ENCODE measurements at regions not wholly inside any gene's neighbourhood (a gene's known extent, or its start where the extent isn't known, plus 50 kb on each side); places are given as distances from the start of the nearest gene placed in this dataset.
"Not testable (repeated sequence)": the region's sequence is repeated elsewhere in the genome, so short reads cannot be mapped to it uniquely, and the experiment has no call there.

DNA sequence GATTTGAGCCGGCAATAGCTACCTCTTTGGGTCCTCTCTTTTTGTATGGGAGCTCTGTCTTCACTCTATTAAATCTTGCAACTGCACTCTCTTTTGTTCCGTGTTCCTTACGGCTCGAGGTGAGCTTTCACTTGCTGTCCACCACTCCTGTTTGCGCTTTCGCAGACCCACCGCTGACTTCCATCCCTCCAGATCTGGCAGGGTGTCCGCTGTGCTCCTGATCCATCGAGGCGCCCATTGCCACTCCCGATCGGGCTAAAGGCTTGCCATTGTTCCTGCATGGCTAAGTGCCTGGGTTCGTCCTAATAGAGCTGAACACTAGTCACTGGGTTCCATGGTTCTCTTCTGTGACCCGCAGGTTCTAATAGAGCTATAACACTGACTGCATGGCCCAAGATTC, 304.9 kb upstream of the MDFIC2 start:
- not testable (repeated sequence) for H3K4me3 Mint-ChIP-seq; DNase-seq; H3K4me1 Mint-ChIP-seq; ATAC-seq (ENCODE audit: low read depth in 2 of 2); H3K36me3 Mint-ChIP-seq; H3K9me3 Mint-ChIP-seq; H3K27ac Mint-ChIP-seq
- H3K27me3 Mint-ChIP-seq = peaks cover 31 to 38% (median 38%) of the 10 kb centered on the region in 3 donors

DNA sequence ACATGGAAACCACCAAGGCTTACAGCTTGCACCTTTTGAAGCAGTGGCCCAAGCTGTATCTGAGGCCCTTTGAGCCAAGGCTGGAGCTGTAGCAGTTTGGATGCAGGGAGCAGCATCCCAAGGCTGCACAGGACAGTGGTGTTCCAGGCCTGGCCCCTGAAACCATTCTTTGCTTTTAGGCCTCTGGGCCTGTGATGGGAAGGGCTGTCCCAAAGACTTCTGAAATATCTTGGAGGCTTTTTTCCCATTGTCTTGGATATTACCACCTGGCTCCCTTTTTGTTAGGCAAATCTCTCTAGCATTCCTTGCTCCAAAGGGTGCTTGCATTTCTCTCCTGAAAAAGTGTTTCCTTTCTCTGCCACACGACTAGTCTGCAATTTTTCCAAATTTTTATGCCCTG, 302.8 kb upstream of the MDFIC2 start:
- ATAC-seq (ENCODE audit: low read depth in 2 of 2) = no peak
- no peak for DNase-seq
- Mint-ChIP-seq H3K27me3 (peaks cover 22 to 30% (median 28%) of the 10 kb centered on the region in 3 donors), H3K36me3 (no peaks in the 10 kb centered on the region), H3K4me1 (no peaks in the 10 kb centered on the region), H3K27ac (no peak overlapping the region), H3K9me3 (peaks cover 0 to 8% (median 4%) of the 10 kb centered on the region in 7 donors), H3K4me3 (no peak overlapping the region)

DNA sequence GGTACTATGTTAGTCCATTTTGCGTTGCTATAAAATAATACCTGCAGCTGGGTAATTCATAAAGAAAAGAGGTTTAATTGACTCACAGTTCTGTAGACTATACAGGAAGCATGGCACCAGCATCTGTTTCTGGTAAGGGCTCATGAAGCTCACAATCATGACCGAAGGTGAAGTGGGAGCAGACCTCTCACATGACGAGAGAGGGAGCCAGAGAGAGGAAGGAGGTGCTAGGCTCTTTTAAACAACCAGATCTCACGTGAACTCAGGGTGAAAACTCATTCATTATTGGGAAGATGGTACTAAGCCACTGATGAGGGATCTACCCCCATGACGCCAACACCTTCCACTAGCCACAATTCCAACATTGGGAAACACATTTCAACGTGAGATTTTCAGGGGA, 301.7 kb upstream of the MDFIC2 start:
- no peak for DNase-seq
- Mint-ChIP-seq H3K9me3 (peaks cover 0 to 8% (median 4%) of the 10 kb centered on the region in 7 donors), H3K4me3 (no peak overlapping the region), H3K4me1 (no peaks in the 10 kb centered on the region), H3K27me3 (peaks cover 16 to 24% (median 19%) of the 10 kb centered on the region in 3 donors), H3K27ac (no peak overlapping the region), H3K36me3 (no peaks in the 10 kb centered on the region)
- ATAC-seq (ENCODE audit: low read depth in 2 of 2) = no peak

DNA sequence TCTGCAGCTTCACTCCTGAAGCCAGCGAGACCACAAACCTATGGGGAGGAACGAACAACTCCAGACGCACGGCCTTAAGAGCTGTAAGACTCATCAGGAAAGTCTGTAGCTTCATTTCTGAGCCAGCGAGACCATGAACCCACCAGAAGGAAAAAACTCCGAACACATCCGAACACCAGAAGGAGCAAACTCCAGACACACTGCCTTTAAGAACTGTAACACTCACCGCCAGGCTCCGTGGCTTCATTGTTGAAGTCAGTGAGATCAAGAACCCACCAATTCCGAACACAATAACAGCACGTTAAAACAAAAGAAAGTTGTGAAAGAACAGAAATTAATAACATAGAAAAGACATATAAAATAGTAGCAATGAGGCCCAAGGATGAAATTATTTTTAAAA, 300.5 kb upstream of the MDFIC2 start:
- H3K27ac Mint-ChIP-seq = no peak overlapping the region
- DNase-seq = no peak
- peaks cover 0 to 8% (median 4%) of the 10 kb centered on the region in 7 donors for H3K9me3 Mint-ChIP-seq

DNA sequence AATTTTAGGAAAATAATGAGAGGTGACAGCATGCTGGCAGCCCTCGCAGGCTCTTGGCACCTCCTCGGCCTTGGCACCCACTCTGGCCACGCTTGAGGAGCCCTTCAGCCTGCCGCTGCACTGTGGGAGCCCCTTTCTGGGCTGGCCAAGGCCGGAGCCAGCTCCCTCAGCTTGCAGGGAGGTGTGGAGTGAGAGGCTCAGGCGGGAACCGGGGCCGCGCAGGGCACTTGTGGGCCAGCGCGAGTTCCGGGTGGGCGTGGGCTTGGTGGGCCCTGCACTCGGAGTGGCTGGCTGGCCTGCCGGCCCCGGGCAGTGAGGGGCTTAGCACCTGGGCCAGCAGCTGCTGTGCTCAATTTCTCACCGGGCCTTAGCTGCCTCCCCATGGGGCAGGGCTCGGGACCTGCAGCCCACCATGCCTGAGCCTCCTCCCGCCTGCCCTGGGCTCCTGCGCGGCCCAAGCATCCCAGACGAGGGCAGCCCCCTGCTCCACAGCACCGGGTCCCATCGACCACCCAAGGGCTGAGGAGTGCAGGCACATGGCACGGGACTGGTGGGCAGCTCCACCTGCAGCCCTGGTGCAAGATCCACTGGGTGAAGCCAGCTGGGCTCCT, 299.3 kb upstream of the MDFIC2 start:
- H3K4me1 Mint-ChIP-seq; H3K4me3 Mint-ChIP-seq; H3K9me3 Mint-ChIP-seq; DNase-seq; H3K36me3 Mint-ChIP-seq; H3K27ac Mint-ChIP-seq; ATAC-seq (ENCODE audit: low read depth in 2 of 2): not testable (repeated sequence)
- peaks cover 11 to 17% (median 12%) of the 10 kb centered on the region in 3 donors for H3K27me3 Mint-ChIP-seq

More for the DNA sequence above, 300.5 kb upstream of the MDFIC2 start:
- H3K27me3 Mint-ChIP-seq = peaks cover 11 to 18% (median 17%) of the 10 kb centered on the region in 3 donors
- no peak for ATAC-seq (ENCODE audit: low read depth in 2 of 2)
- H3K36me3 Mint-ChIP-seq = no peaks in the 10 kb centered on the region
- no peak overlapping the region for H3K4me3 Mint-ChIP-seq
- H3K4me1 Mint-ChIP-seq = no peaks in the 10 kb centered on the region

DNA sequence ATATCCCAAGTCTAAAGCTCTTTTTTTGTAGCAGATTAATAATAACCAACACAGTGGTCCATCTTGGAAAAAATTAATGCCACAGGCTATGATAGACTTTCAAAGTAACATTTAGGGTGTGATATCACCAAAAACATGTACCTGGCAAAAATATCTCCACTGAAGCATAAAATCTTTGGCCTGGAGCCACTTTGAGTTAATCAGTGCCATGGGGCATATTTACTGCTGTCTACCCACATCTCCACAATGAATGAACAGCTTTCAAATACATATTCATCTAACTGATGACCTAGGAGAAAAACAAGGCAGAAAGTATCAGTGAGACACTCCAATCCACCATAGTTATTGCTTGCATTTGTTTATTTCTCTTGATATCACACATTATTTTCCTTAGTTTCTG, 296.0 kb upstream of the MDFIC2 start:
- Mint-ChIP-seq H3K9me3 (peaks cover 0 to 8% (median 3%) of the 10 kb centered on the region in 7 donors), H3K4me3 (no peak overlapping the region), H3K36me3 (no peaks in the 10 kb centered on the region), H3K4me1 (no peaks in the 10 kb centered on the region), H3K27me3 (peaks cover 0 to 9% (median 0%) of the 10 kb centered on the region in 3 donors), H3K27ac (no peak overlapping the region)
- ATAC-seq (ENCODE audit: low read depth in 2 of 2) (no peak), DNase-seq (no peak)

DNA sequence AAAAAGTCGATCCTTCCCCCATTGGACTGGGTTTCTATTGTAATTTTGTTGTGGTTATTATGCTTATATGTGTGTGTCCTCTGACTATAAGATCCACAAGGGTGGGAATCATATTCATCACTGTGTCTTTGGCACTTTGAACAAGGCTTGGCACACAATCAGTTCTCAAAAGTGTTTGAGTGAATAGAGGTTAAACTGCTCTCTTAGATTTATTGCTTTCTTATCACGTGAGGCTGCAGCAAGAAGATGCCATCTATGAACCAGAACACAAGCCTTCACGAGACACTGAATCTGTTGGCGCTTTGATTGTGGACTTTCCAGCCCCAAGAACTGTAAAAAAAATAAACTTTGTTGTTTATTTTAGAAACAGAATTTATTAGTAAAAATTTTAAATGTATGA, 295.0 kb upstream of the MDFIC2 start:
- Mint-ChIP-seq H3K4me3 (no peak overlapping the region), H3K9me3 (peaks cover 0 to 3% (median 0%) of the 10 kb centered on the region in 7 donors), H3K27me3 (peaks cover 0 to 11% (median under 1%) of the 10 kb centered on the region in 3 donors), H3K36me3 (no peaks in the 10 kb centered on the region), H3K27ac (no peak overlapping the region), H3K4me1 (no peaks in the 10 kb centered on the region)
- ATAC-seq (ENCODE audit: low read depth in 2 of 2) (no peak), DNase-seq (no peak)

DNA sequence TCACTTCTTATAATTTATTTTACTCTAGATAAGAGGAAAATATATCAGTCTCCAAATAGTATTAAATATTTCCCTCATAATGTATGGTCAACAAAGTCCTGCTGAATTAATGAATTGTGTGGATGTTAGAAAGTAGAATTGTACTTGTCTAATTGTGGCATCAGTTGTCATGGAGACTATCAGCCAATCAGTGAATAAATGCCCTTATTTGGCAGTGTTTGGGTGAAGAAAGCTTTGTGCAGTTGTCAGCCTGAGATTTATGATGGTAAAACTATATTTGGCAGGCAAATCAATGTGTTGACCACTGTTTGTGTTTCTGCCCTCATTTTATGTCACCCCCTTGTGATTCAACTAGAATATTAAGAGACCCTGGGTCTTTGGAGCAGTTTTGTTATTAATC, 293.6 kb upstream of the MDFIC2 start:
- no peaks in the 10 kb centered on the region for H3K36me3 Mint-ChIP-seq
- H3K4me3 Mint-ChIP-seq = no peak overlapping the region
- H3K4me1 Mint-ChIP-seq = no peaks in the 10 kb centered on the region
- H3K27ac Mint-ChIP-seq = no peak overlapping the region
- H3K9me3 Mint-ChIP-seq = no peaks in the 10 kb centered on the region
- H3K27me3 Mint-ChIP-seq = peaks cover 0 to 11% (median 8%) of the 10 kb centered on the region in 3 donors
- ATAC-seq (ENCODE audit: low read depth in 2 of 2) (no peak), DNase-seq (no peak)

DNA sequence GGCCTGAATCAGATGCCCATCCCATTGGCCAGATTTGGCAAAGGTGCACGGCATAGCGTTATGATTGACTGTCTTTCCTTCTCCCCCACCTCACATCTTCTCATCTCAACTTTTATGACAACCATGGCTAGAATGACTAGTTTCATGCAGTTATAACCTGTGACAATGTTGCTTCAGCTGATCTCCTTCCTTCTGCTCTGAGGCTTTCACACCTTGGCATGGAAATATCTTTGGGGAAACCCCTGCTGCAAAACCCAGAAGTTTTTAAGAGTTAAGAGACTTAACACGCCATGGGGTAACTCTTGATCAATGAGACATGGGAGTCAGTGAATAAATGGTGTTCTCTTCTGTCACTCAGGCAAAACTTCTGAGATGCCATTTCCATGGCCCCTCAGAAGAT, 290.7 kb upstream of the MDFIC2 start:
- H3K27me3 Mint-ChIP-seq = peaks cover 0 to 15% (median 13%) of the 10 kb centered on the region in 3 donors
- H3K4me3 Mint-ChIP-seq = no peak overlapping the region
- H3K36me3 Mint-ChIP-seq = no peaks in the 10 kb centered on the region
- H3K9me3 Mint-ChIP-seq = no peaks in the 10 kb centered on the region
- DNase-seq (no peak), ATAC-seq (ENCODE audit: low read depth in 2 of 2) (no peak)
- H3K4me1 Mint-ChIP-seq = no peaks in the 10 kb centered on the region
- no peak overlapping the region for H3K27ac Mint-ChIP-seq

DNA sequence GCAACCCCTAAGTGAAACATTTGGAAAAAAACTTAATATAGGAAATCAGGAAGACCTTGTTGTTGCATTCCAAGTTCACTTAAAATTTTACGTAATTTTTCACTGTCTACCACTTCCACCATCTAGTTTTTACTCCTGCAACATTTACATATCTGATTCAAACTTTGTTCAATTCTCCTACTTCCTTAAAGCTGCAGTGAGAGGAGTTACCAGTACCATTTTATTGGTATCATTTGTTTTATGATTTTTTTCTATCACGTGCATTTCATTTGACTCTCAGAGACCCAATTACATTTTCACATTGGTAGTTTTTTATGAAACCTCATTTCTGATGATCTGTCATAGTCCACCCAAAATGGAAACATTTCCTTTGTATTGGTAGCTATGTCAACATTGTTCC, 284.9 kb upstream of the MDFIC2 start:
- Mint-ChIP-seq H3K4me1 (no peaks in the 10 kb centered on the region), H3K27me3 (peaks cover 15 to 16% (median 16%) of the 10 kb centered on the region in 3 donors), H3K36me3 (no peaks in the 10 kb centered on the region), H3K27ac (no peak overlapping the region), H3K4me3 (no peak overlapping the region), H3K9me3 (no peaks in the 10 kb centered on the region)
- ATAC-seq (ENCODE audit: low read depth in 2 of 2) (no peak), DNase-seq (no peak)

DNA sequence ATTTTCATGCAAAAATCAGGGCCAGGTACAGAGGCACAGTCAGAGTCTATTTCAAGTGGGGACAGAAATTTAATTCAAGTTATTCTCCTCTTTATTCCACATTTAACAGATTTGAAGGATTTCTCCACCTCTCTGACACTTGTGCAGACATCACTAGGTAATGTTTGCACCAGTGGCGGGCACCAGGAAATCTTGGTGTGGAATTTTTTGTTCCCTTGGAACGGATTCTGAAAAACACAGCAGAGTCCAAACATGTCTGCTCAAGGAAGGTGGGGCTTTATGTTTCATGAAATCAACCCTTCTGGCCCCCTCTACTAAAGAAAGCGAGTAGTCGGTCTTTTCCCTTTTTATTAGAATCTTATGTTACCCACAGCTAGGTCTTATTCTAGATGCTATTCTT, 271.2 kb upstream of the MDFIC2 start:
- Mint-ChIP-seq H3K27me3 (peaks cover 10 to 16% (median 13%) of the 10 kb centered on the region in 3 donors), H3K4me3 (no peak overlapping the region), H3K27ac (no peak overlapping the region), H3K36me3 (no peaks in the 10 kb centered on the region), H3K9me3 (no peaks in the 10 kb centered on the region), H3K4me1 (no peaks in the 10 kb centered on the region)
- ATAC-seq (ENCODE audit: low read depth in 2 of 2) (no peak), DNase-seq (no peak)

DNA sequence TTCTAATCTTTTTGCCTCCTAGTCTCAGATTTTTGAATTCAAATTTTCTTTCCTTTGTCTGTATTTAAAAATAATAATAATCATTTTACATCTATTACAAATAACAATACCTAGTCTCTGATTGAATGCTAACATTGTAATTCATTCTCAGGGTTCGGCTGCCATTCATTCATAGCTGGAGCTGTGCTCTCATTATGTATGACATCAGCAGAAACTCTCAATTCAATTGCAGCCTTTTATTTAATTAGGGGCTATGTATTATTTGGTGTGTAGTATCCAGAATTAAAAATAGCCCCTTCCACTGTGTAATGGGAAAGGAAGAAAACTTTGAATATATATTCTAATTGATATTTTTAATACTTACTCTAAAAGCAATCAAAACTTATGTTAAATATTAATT, 270.4 kb upstream of the MDFIC2 start:
- Mint-ChIP-seq H3K4me3 (no peak overlapping the region), H3K27me3 (peaks cover 16 to 19% (median 16%) of the 10 kb centered on the region in 3 donors), H3K4me1 (no peaks in the 10 kb centered on the region), H3K36me3 (no peaks in the 10 kb centered on the region), H3K27ac (no peak overlapping the region), H3K9me3 (no peaks in the 10 kb centered on the region)
- DNase-seq = no peak
- no peak for ATAC-seq (ENCODE audit: low read depth in 2 of 2)

DNA sequence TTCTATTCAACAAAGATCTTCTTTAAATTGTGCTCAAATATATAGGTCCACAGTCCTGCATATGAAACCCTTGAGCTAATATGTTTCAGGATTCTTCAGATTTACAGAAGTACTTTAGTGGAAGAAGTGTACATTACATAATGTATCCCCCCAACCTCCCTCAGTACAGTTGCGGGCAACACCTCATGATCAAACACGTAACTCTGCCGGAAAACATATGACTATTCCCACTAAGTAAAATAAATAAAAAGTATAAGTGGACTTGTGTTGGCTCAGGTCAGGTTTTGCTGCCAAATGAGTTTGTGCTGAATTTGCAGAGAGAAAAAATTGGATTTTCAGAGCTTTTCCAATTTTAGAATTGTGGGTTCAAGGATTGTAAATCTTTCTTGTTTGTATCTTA, 267.6 kb upstream of the MDFIC2 start:
- H3K36me3 Mint-ChIP-seq = no peaks in the 10 kb centered on the region
- H3K9me3 Mint-ChIP-seq = no peaks in the 10 kb centered on the region
- no peak overlapping the region for H3K27ac Mint-ChIP-seq
- ATAC-seq (ENCODE audit: low read depth in 2 of 2) = no peak
- no peak overlapping the region for H3K4me3 Mint-ChIP-seq
- H3K4me1 Mint-ChIP-seq = no peaks in the 10 kb centered on the region
- no peak for DNase-seq
- H3K27me3 Mint-ChIP-seq = peaks cover 18 to 36% (median 23%) of the 10 kb centered on the region in 3 donors

DNA sequence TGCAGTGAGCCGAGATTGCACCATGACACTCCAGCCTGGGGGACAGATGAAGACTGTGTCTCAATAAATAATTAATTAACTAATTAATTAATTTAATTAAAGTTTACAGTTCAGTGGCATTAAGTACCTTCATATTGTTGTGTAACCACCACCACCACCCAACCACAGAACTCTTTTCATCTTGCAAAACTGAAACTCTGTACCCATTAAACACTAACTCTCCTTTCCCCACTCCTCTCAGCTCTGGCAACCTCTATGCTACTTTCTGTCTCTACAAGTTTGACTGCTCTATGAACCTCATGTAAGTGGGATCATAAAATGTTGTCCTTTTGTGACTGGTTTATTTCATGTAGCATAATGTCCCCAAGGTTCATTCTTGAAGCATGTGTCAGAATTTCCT, 259.3 kb upstream of the MDFIC2 start:
- Mint-ChIP-seq H3K4me3 (no peak overlapping the region), H3K27me3 (peaks cover 9 to 23% (median 11%) of the 10 kb centered on the region in 3 donors), H3K36me3 (no peaks in the 10 kb centered on the region), H3K9me3 (peaks cover 0 to 2% (median 0%) of the 10 kb centered on the region in 7 donors), H3K27ac (no peak overlapping the region), H3K4me1 (no peaks in the 10 kb centered on the region)
- ATAC-seq (ENCODE audit: low read depth in 2 of 2) (no peak), DNase-seq (no peak)

DNA sequence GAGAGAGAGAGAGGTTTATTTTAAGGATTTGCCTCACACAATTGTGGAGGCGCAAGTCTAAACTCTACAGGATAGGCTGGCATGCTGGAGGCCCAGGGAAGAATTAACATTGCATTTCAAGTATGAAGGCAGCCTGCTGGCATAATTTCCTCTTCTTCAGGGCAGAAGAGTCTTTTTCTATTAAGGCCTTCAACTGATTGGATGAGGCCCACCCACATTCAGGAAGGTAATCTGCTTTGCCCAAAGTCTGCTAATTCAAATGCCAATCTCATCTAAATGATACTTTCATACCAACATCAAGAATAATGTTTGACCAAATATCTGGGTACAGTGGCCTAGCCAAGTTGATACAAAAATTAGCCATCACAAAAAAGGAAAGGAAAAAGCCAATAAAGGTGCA, 258.1 kb upstream of the MDFIC2 start:
- Mint-ChIP-seq H3K27ac (no peak overlapping the region), H3K9me3 (peaks cover 0 to 4% (median 0%) of the 10 kb centered on the region in 7 donors), H3K27me3 (peaks cover 6 to 18% (median 8%) of the 10 kb centered on the region in 3 donors), H3K4me3 (no peak overlapping the region), H3K4me1 (no peaks in the 10 kb centered on the region), H3K36me3 (no peaks in the 10 kb centered on the region)
- no peak for DNase-seq
- no peak for ATAC-seq (ENCODE audit: low read depth in 2 of 2)

Data from naive B cell (primary cell).